GM12878 (cell line): ENCODE measurements at regions not wholly inside any gene's neighbourhood (a gene's known extent, or its start where the extent isn't known, plus 50 kb on each side); places are given as distances from the start of the nearest gene placed in this dataset.

Source experiments
- ATAC-seq: fragments of 200-7000 bp; cut with Tn5 transposase; 3 replicates; pipeline ENCODE4 v1.9.1; 2020; ENCODE audit warnings: mild to moderate bottlenecking, moderate library complexity
- BruUV-seq: library from RNA; stranded (reverse); fragments of 400-500 nt; replicated peaks from 2 replicates; lab custom pipeline; 2021; lab: Mats Ljungman, UMichigan
- CTCF ChIA-PET: fragments of 300-600 bp; sonication (Branson Sonifier 250); formaldehyde crosslinking; extraction: SDS; loops from one replicate; lab custom pipeline; 2021; ENCODE audit warnings: inconsistent platforms; lab: Yijun Ruan, JAX
- POLR2A ChIA-PET: fragments of 350-600 bp; formaldehyde crosslinking; extraction: SDS; loops from one replicate; lab custom pipeline; 2021; ENCODE audit warnings: inconsistent platforms; lab: Charles Lee
- RAD21 ChIA-PET: fragments of 300-600 bp; sonication (Branson Sonifier 250); formaldehyde crosslinking; loops from one replicate; lab custom pipeline; 2023; ENCODE audit warnings: antibody characterized with exemption; ENCODE audit not compliant: unreplicated experiment; lab: Charles Lee
- SMC1A ChIA-PET: fragments of 300-600 bp; sonication (Branson Sonifier 250); formaldehyde crosslinking; loops from one replicate; lab custom pipeline; 2023; ENCODE audit not compliant: unreplicated experiment, uncharacterized antibody; lab: Charles Lee
- DNase-seq: peaks from one replicate; pipeline ENCODE4 v3.0.0-alpha.2; 2011; ENCODE audit warnings: low read depth, low spot score
- FAIRE-seq: peaks from 3 replicates; lab custom pipeline; 2011; peaks lifted over from hg19 to GRCh38; lab: Jason Lieb, UNC
- H2AFZ ChIP-seq: 2 replicates; pipeline ENCODE4 v1.6.0; 2011; ENCODE audit warnings: low read depth, low read length, control low read depth; ENCODE audit not compliant: control insufficient read depth
- H3K27ac ChIP-seq: 2 replicates; pipeline ENCODE4 v1.5.1; 2011; ENCODE audit warnings: control low read depth; ENCODE audit not compliant: control insufficient read depth, insufficient read depth
- H3K27me3 ChIP-seq, 2 experiments: replicated peaks in 1 of 2; 2 replicates each; pipeline versions ENCODE4 v1.6.0 to v1.6.1; 2011; ENCODE audit warnings: low read length in 1 of 2; ENCODE audit not compliant: control insufficient read depth in 2 of 2, insufficient read depth in 2 of 2
- H3K36me3 ChIP-seq, 2 experiments: 2 replicates each; pipeline ENCODE4 v1.5.1; 2011; ENCODE audit warnings: low read length in 1 of 2; ENCODE audit not compliant: control insufficient read depth in 2 of 2, insufficient read depth in 2 of 2
- H3K4me1 ChIP-seq: 2 replicates; pipeline ENCODE4 v1.6.1; 2011; ENCODE audit warnings: mild to moderate bottlenecking, low read length, moderate library complexity, mixed read lengths; ENCODE audit not compliant: control insufficient read depth, insufficient read depth
- H3K4me2 ChIP-seq: 2 replicates; pipeline ENCODE4 v1.6.0; 2011; ENCODE audit warnings: control low read depth; ENCODE audit not compliant: control insufficient read depth, insufficient read depth
- H3K4me3 ChIP-seq: fragments of 200-600 bp; sonication (generic); 2 replicates; pipeline ENCODE4 v1.5.1; 2016
- H3K79me2 ChIP-seq: 2 replicates; pipeline ENCODE4 v1.6.0; 2011; ENCODE audit warnings: low read length; ENCODE audit not compliant: control insufficient read depth, insufficient read depth
- H3K9ac ChIP-seq: 2 replicates; pipeline ENCODE4 v1.8.0; 2011; ENCODE audit warnings: low read length, control low read depth, mixed read lengths; ENCODE audit not compliant: control insufficient read depth, insufficient read depth
- H3K9me3 ChIP-seq: replicated peaks from 3 replicates; pipeline ENCODE4 v1.5.1; 2011; ENCODE audit warnings: mild to moderate bottlenecking, low read length; ENCODE audit not compliant: control insufficient read depth, insufficient read depth
- H4K20me1 ChIP-seq: 2 replicates; pipeline ENCODE4 v1.6.0; 2011; ENCODE audit not compliant: control insufficient read depth, insufficient read depth
- BCL11A ChIP-seq: IDR thresholded peaks from 2 replicates; pipeline ENCODE4 v1.6.1; 2011; ENCODE audit warnings: low read depth, low read length
- BMI1 ChIP-seq: fragments of 450-650 bp; IDR thresholded peaks from 2 replicates; pipeline ENCODE4 v1.6.1; 2016; ENCODE audit warnings: mild to moderate bottlenecking, moderate library complexity, borderline replicate concordance
- FOXM1 ChIP-seq: IDR thresholded peaks from 2 replicates; pipeline ENCODE4 v1.6.1; 2012; ENCODE audit warnings: low read depth, mild to moderate bottlenecking, inconsistent platforms, low read length, moderate library complexity
- IRF3 ChIP-seq: fragments of 450-650 bp; IDR thresholded peaks from 2 replicates; pipeline ENCODE4 v1.6.1; 2014; ENCODE audit warnings: mild to moderate bottlenecking
- KAT2A ChIP-seq: conservative IDR thresholded peaks from 2 replicates; pipeline ENCODE4 v1.6.1; 2011; ENCODE audit warnings: low read depth, low read length; ENCODE audit not compliant: control insufficient read depth
- MAX ChIP-seq: IDR thresholded peaks from 2 replicates; pipeline ENCODE4 v1.6.1; 2012; ENCODE audit warnings: low read depth, low read length, improper control_type of control experiment
- MEF2A ChIP-seq: IDR thresholded peaks from 2 replicates; pipeline ENCODE4 v1.6.1; 2011; ENCODE audit warnings: low read depth, mild to moderate bottlenecking, low read length, moderate library complexity; ENCODE audit not compliant: insufficient read depth
- MYC ChIP-seq: IDR thresholded peaks from 2 replicates; pipeline ENCODE4 v1.6.1; 2011; ENCODE audit warnings: mild to moderate bottlenecking, low read length, moderate library complexity, inconsistent platforms; ENCODE audit not compliant: insufficient read depth, insufficient replicate concordance, insufficient read length, severe bottlenecking
- NR2F1 ChIP-seq: fragments of 450-650 bp; conservative IDR thresholded peaks from 2 replicates; pipeline ENCODE4 v1.6.1; 2017; ENCODE audit warnings: mild to moderate bottlenecking
- SMARCA5 ChIP-seq: fragments of 450-650 bp; IDR thresholded peaks from 2 replicates; pipeline ENCODE4 v1.6.1; 2017; ENCODE audit warnings: mild to moderate bottlenecking
- SRF ChIP-seq, 2 experiments: IDR thresholded peaks; 2 replicates each; pipeline ENCODE4 v1.6.1; 2011; ENCODE audit warnings: low read depth in 2 of 2, low read length in 2 of 2, mild to moderate bottlenecking in 1 of 2, moderate library complexity in 1 of 2
- SUZ12 ChIP-seq: fragments of 200-600 bp; sonication (generic); IDR thresholded peaks from one replicate; pipeline ENCODE4 v1.6.1; 2018; ENCODE audit warnings: antibody characterized with exemption, mild to moderate bottlenecking; ENCODE audit not compliant: unreplicated experiment
- YY1 ChIP-seq: IDR thresholded peaks from 2 replicates; pipeline ENCODE4 v1.6.1; 2011; ENCODE audit warnings: low read depth, mild to moderate bottlenecking, low read length
- ZBTB33 ChIP-seq: fragments of 450-650 bp; IDR thresholded peaks from 2 replicates; pipeline ENCODE4 v1.6.1; 2017; ENCODE audit warnings: mild to moderate bottlenecking
- ZNF274 ChIP-seq: IDR thresholded peaks from one replicate; pipeline ENCODE4 v1.8.0; 2011; ENCODE audit not compliant: insufficient read length, insufficient read depth
- ZNF384 ChIP-seq: IDR thresholded peaks from 2 replicates; pipeline ENCODE4 v1.6.1; 2012; ENCODE audit warnings: low read depth, mild to moderate bottlenecking, low read length, improper control_type of control experiment, borderline replicate concordance
- ZNF622 ChIP-seq: fragments of 450-650 bp; IDR thresholded peaks from 2 replicates; pipeline ENCODE4 v1.6.1; 2017; ENCODE audit warnings: mild to moderate bottlenecking, inconsistent platforms
- in situ Hi-C: fragments of 300-500 bp; cut with MboI; formaldehyde crosslinking; loops from 9 replicates; pipeline ENCODE4 v1.14.3; 2018; ENCODE audit warnings: mixed read lengths
- intact Hi-C: fragments of 100-400 bp; cut with micrococcal nuclease; formaldehyde crosslinking; loops from one replicate; pipeline ENCODE4 v1.14.2; 2022; ENCODE audit not compliant: unreplicated experiment
- TF ChIP-seq, protein P1 (sequence below): IDR thresholded peaks from 2 replicates; pipeline ENCODE4 v1.6.1; 2012; ENCODE audit warnings: mild to moderate bottlenecking, low read depth, low read length
- TF ChIP-seq, protein P2 (sequence below): IDR thresholded peaks from 2 replicates; pipeline ENCODE4 v1.6.1; 2011; ENCODE audit warnings: low read depth, mild to moderate bottlenecking, low read length, moderate library complexity, borderline replicate concordance; ENCODE audit errors: extremely low read depth

DNA sequence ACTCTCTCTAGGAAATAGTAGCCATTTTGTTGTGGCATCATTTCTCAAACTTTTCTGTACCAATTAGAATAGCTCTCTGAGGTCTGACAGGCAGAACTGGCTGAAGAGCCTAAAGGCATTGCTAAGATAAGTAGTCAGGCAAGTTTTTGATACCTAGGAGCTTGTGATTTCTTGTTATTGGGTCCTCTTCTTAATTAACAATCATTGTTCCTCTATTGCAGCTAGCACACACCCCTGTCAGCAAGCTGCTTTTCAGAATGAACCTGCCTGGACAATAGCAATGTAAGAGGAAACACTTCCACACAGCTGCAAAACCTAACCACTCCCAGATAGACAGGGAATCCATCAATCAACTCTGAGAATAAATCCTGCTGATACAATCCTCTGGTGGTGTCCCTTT lies 403.9 kb upstream of the TBL1XR1 start:
- ChIA-PET POLR2A (no interaction called here), SMC1A (interaction anchor here (1.3 kb wide), 1 partner anchor 13 kb away, joined by 4 read pairs; no protein-coding TSS in a partner anchor), CTCF (no interaction called here), RAD21 (no interaction called here)
- no peak overlapping the region for H2AFZ ChIP-seq
- no peak overlapping the region for H3K9ac ChIP-seq
- no TSS peak for BruUV-seq
- ATAC-seq (no peak), DNase-seq (no peak), FAIRE-seq (no peak)
- in situ Hi-C loops: no loop called here
- H3K79me2 ChIP-seq: no peaks in the 10 kb centered on the region
- H3K27me3 ChIP-seq: no peaks in the 10 kb centered on the region
- no peak overlapping the region for H3K4me2 ChIP-seq
- no peaks in the 10 kb centered on the region for H3K36me3 ChIP-seq
- intact Hi-C loops: no loop called here
- H3K4me3 ChIP-seq: no peak overlapping the region
- no peak overlapping the region for H3K27ac ChIP-seq
- H4K20me1 ChIP-seq: no peaks in the 10 kb centered on the region
- H3K4me1 ChIP-seq: peaks cover 26% of the 10 kb centered on the region
- no peaks in the 10 kb centered on the region; the same call in 2 of the 3 replicates for H3K9me3 ChIP-seq
- TF ChIP-seq YY1 (no peak), SRF (IDR thresholded peaks at IDR 0.05; ENCODE audit: low read depth in 2 of 2, low read length in 2 of 2) (no peak), IRF3 (no peak), NR2F1 (no peak), ZNF622 (no peak), ZNF384 (no peak), MAX (no peak), BMI1 (no peak), BCL11A (no peak), FOXM1 (no peak), ZBTB33 (no peak), MEF2A (no peak), SMARCA5 (no peak), ZNF274 (no peak), SUZ12 (no peak), MYC (no peak), KAT2A (no peak)
- TF ChIP-seq, protein P1, sequence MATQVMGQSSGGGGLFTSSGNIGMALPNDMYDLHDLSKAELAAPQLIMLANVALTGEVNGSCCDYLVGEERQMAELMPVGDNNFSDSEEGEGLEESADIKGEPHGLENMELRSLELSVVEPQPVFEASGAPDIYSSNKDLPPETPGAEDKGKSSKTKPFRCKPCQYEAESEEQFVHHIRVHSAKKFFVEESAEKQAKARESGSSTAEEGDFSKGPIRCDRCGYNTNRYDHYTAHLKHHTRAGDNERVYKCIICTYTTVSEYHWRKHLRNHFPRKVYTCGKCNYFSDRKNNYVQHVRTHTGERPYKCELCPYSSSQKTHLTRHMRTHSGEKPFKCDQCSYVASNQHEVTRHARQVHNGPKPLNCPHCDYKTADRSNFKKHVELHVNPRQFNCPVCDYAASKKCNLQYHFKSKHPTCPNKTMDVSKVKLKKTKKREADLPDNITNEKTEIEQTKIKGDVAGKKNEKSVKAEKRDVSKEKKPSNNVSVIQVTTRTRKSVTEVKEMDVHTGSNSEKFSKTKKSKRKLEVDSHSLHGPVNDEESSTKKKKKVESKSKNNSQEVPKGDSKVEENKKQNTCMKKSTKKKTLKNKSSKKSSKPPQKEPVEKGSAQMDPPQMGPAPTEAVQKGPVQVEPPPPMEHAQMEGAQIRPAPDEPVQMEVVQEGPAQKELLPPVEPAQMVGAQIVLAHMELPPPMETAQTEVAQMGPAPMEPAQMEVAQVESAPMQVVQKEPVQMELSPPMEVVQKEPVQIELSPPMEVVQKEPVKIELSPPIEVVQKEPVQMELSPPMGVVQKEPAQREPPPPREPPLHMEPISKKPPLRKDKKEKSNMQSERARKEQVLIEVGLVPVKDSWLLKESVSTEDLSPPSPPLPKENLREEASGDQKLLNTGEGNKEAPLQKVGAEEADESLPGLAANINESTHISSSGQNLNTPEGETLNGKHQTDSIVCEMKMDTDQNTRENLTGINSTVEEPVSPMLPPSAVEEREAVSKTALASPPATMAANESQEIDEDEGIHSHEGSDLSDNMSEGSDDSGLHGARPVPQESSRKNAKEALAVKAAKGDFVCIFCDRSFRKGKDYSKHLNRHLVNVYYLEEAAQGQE: no peak
- TF ChIP-seq, protein P2, sequence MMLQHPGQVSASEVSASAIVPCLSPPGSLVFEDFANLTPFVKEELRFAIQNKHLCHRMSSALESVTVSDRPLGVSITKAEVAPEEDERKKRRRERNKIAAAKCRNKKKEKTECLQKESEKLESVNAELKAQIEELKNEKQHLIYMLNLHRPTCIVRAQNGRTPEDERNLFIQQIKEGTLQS: no peak
